ENCODE measurements at regions not wholly inside any gene's neighbourhood (a gene's known extent, or its start where the extent isn't known, plus 50 kb on each side); places are given as distances from the start of the nearest gene placed in this dataset.

DNA sequence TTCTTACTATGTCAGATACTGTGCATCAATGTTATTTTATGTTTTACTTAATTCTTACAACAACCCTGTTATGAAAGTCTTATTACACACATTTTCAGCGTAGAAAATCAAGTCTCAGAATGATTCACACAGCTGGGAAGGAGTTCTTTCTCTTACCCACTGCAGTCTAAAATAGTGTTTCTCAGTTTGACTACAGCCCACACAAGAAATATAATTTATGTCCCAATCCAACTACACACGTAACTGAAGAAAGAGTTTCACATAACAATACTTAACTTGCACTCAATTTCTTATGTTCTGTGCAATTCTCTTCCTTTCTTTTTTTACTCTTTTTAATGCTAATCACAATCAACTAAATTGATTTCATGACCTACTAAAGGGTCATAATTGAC lies 252.8 kb upstream of the ADGRL2 start:
- Histone ChIP-seq H3F3A (ENCODE audit: insufficient read depth, low read length, poor library complexity, severe bottlenecking) (no peaks in the 10 kb centered on the region), H3K79me2 (replicated peaks; ENCODE audit: insufficient read depth, low read length) (no peaks in the 10 kb centered on the region), H3K4me3 (ENCODE audit: low read length) (no peak overlapping the region), H4K20me1 (ENCODE audit: insufficient read depth) (no peaks in the 10 kb centered on the region), H3K9me3 (ENCODE audit: low read length) (no peaks in the 10 kb centered on the region), H3K9me2 (ENCODE audit: insufficient read depth, low read length) (no peaks in the 10 kb centered on the region), H3K4me2 (ENCODE audit: low read length) (no peak overlapping the region), H3K36me3 (ENCODE audit: insufficient read depth, low read length) (no peaks in the 10 kb centered on the region), H2AFZ (ENCODE audit: low read depth, low read length) (no peak overlapping the region), H3K9ac (ENCODE audit: low read length) (no peak overlapping the region), H3K27me3 (ENCODE audit: insufficient read depth, low read depth, low read length) (no peaks in the 10 kb centered on the region), H3K27ac (ENCODE audit: low read length) (no peak overlapping the region)
- TF ChIP-seq TAF1 (IDR thresholded peaks at IDR 0.05; ENCODE audit: low read depth) (no peak), EP300 (conservative IDR thresholded peaks at IDR 0.05; ENCODE audit: poor library complexity, severe bottlenecking) (no peak), RAD21 (conservative IDR thresholded peaks at IDR 0.05) (no peak), SMC3 (conservative IDR thresholded peaks at IDR 0.05; ENCODE audit: poor library complexity) (no peak), EZH2 (IDR thresholded peaks at IDR 0.05; ENCODE audit: borderline replicate concordance, insufficient read depth, low read length, poor library complexity, severe bottlenecking) (no peak), POLR2AphosphoS5 (IDR thresholded peaks at IDR 0.05) (no peak), MXI1 (conservative IDR thresholded peaks at IDR 0.05; ENCODE audit: poor library complexity, severe bottlenecking) (no peak)
- TF ChIP-seq, protein P1, sequence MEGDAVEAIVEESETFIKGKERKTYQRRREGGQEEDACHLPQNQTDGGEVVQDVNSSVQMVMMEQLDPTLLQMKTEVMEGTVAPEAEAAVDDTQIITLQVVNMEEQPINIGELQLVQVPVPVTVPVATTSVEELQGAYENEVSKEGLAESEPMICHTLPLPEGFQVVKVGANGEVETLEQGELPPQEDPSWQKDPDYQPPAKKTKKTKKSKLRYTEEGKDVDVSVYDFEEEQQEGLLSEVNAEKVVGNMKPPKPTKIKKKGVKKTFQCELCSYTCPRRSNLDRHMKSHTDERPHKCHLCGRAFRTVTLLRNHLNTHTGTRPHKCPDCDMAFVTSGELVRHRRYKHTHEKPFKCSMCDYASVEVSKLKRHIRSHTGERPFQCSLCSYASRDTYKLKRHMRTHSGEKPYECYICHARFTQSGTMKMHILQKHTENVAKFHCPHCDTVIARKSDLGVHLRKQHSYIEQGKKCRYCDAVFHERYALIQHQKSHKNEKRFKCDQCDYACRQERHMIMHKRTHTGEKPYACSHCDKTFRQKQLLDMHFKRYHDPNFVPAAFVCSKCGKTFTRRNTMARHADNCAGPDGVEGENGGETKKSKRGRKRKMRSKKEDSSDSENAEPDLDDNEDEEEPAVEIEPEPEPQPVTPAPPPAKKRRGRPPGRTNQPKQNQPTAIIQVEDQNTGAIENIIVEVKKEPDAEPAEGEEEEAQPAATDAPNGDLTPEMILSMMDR (IDR thresholded peaks at IDR 0.05; ENCODE audit: poor library complexity, severe bottlenecking): no peak
- TF ChIP-seq, protein P2, sequence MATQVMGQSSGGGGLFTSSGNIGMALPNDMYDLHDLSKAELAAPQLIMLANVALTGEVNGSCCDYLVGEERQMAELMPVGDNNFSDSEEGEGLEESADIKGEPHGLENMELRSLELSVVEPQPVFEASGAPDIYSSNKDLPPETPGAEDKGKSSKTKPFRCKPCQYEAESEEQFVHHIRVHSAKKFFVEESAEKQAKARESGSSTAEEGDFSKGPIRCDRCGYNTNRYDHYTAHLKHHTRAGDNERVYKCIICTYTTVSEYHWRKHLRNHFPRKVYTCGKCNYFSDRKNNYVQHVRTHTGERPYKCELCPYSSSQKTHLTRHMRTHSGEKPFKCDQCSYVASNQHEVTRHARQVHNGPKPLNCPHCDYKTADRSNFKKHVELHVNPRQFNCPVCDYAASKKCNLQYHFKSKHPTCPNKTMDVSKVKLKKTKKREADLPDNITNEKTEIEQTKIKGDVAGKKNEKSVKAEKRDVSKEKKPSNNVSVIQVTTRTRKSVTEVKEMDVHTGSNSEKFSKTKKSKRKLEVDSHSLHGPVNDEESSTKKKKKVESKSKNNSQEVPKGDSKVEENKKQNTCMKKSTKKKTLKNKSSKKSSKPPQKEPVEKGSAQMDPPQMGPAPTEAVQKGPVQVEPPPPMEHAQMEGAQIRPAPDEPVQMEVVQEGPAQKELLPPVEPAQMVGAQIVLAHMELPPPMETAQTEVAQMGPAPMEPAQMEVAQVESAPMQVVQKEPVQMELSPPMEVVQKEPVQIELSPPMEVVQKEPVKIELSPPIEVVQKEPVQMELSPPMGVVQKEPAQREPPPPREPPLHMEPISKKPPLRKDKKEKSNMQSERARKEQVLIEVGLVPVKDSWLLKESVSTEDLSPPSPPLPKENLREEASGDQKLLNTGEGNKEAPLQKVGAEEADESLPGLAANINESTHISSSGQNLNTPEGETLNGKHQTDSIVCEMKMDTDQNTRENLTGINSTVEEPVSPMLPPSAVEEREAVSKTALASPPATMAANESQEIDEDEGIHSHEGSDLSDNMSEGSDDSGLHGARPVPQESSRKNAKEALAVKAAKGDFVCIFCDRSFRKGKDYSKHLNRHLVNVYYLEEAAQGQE (IDR thresholded peaks at IDR 0.05; ENCODE audit: borderline replicate concordance): no peak

DNA sequence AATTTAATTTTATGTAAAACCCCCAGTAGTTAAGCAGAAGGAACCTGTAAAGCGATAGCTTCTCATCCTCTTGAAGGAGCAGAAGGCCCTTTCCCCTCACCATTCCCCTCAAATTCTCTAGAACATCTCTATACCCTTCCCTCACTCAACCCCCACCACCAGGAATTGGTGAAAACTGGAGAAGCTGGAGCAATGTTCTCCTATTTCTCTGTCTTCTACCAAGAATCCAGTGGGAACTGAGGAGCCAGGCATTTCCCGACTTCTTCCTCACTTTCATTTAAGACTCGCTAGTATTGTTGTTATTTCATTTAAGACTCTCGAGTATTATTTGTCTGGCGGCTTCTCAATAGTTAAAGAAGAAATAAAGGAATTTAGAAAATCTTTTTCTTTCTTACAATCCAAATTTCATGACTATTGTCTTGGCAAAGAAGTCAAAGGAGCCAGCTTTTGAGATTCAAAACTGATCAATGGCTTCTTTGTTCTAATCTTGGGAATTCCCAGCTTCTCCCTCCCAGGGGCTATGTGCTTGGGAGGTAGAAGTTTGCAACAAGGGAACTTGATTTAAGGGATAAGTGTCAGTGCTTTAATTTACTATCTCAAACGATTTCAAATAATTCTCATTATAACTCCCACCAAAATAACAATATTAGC lies 253.3 kb upstream of the ADGRL2 start:
- H3K36me3 ChIP-seq (ENCODE audit: insufficient read depth, low read length): no peaks in the 10 kb centered on the region
- H3K4me3 ChIP-seq (ENCODE audit: low read length): no peak overlapping the region
- H3K79me2 ChIP-seq (replicated peaks; ENCODE audit: insufficient read depth, low read length): no peaks in the 10 kb centered on the region
- H3F3A ChIP-seq (ENCODE audit: insufficient read depth, low read length, poor library complexity, severe bottlenecking): no peaks in the 10 kb centered on the region
- no peak overlapping the region for H3K4me2 ChIP-seq (ENCODE audit: low read length)
- no peaks in the 10 kb centered on the region for H3K9me2 ChIP-seq (ENCODE audit: insufficient read depth, low read length)
- H3K27ac ChIP-seq (ENCODE audit: low read length): no peak overlapping the region
- no peak overlapping the region for H3K9ac ChIP-seq (ENCODE audit: low read length)
- TF ChIP-seq EP300 (conservative IDR thresholded peaks at IDR 0.05; ENCODE audit: poor library complexity, severe bottlenecking) (no peak), EZH2 (IDR thresholded peaks at IDR 0.05; ENCODE audit: borderline replicate concordance, insufficient read depth, low read length, poor library complexity, severe bottlenecking) (no peak)
- no peak overlapping the region for H2AFZ ChIP-seq (ENCODE audit: low read depth, low read length)
- H3K27me3 ChIP-seq (ENCODE audit: insufficient read depth, low read depth, low read length): no peaks in the 10 kb centered on the region
- no peaks in the 10 kb centered on the region for H3K9me3 ChIP-seq (ENCODE audit: low read length)
- no peaks in the 10 kb centered on the region for H4K20me1 ChIP-seq (ENCODE audit: insufficient read depth)

All from neural cell (in vitro differentiated cells).